ENCODE measurements at regions not wholly inside any gene's neighbourhood (a gene's known extent, or its start where the extent isn't known, plus 50 kb on each side); places are given as distances from the start of the nearest gene placed in this dataset.

- no peak for TF ChIP-seq MYC (IDR thresholded peaks at IDR 0.05; ENCODE audit: low read depth, low read length)
- TF ChIP-seq, protein P1, sequence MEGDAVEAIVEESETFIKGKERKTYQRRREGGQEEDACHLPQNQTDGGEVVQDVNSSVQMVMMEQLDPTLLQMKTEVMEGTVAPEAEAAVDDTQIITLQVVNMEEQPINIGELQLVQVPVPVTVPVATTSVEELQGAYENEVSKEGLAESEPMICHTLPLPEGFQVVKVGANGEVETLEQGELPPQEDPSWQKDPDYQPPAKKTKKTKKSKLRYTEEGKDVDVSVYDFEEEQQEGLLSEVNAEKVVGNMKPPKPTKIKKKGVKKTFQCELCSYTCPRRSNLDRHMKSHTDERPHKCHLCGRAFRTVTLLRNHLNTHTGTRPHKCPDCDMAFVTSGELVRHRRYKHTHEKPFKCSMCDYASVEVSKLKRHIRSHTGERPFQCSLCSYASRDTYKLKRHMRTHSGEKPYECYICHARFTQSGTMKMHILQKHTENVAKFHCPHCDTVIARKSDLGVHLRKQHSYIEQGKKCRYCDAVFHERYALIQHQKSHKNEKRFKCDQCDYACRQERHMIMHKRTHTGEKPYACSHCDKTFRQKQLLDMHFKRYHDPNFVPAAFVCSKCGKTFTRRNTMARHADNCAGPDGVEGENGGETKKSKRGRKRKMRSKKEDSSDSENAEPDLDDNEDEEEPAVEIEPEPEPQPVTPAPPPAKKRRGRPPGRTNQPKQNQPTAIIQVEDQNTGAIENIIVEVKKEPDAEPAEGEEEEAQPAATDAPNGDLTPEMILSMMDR (IDR thresholded peaks at IDR 0.05; ENCODE audit: low read depth, low read length) = no peak
Observed at GRCh38 chr5:103340717-103341388, 82.3 kb downstream of the MACIR start.

Data from NB4 (cell line).